ENCODE measurements at regions not wholly inside any gene's neighbourhood (a gene's known extent, or its start where the extent isn't known, plus 50 kb on each side); places are given as distances from the start of the nearest gene placed in this dataset.

- TF ChIP-seq, protein P1, sequence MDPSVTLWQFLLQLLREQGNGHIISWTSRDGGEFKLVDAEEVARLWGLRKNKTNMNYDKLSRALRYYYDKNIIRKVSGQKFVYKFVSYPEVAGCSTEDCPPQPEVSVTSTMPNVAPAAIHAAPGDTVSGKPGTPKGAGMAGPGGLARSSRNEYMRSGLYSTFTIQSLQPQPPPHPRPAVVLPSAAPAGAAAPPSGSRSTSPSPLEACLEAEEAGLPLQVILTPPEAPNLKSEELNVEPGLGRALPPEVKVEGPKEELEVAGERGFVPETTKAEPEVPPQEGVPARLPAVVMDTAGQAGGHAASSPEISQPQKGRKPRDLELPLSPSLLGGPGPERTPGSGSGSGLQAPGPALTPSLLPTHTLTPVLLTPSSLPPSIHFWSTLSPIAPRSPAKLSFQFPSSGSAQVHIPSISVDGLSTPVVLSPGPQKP (CRISPR knock-in tag; IDR thresholded peaks at IDR 0.05) = no peak
- no peak for TF ChIP-seq DIDO1 (tag; IDR thresholded peaks at IDR 0.05; ENCODE audit: low read depth)
- TF ChIP-seq OTX1 (CRISPR knock-in tag; IDR thresholded peaks at IDR 0.05) = no peak
- no peak for TF ChIP-seq CBFA2T2 (conservative IDR thresholded peaks at IDR 0.05)
- TF ChIP-seq ZSCAN32 (CRISPR knock-in tag; IDR thresholded peaks at IDR 0.05) = no peak
- TF ChIP-seq BCLAF1 (IDR thresholded peaks at IDR 0.05; ENCODE audit: borderline replicate concordance in 1 of 2, control insufficient read depth in 1 of 2, low read depth in 2 of 2, low read length in 1 of 2) = no peak
- TF ChIP-seq CHD1 (IDR thresholded peaks at IDR 0.05; ENCODE audit: low read length) = no peak
- TF ChIP-seq, protein P2, sequence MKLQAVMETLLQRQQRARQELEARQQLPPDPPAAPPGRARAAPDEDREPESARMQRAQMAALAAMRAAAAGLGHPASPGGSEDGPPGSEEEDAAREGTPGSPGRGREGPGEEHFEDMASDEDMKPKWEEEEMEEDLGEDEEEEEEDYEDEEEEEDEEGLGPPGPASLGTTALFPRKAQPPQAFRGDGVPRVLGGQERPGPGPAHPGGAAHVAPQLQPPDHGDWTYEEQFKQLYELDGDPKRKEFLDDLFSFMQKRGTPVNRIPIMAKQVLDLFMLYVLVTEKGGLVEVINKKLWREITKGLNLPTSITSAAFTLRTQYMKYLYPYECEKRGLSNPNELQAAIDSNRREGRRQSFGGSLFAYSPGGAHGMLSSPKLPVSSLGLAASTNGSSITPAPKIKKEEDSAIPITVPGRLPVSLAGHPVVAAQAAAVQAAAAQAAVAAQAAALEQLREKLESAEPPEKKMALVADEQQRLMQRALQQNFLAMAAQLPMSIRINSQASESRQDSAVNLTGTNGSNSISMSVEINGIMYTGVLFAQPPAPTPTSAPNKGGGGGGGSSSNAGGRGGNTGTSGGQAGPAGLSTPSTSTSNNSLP (IDR thresholded peaks at IDR 0.05; ENCODE audit: borderline replicate concordance, low read depth, low read length) = no peak
- TF ChIP-seq CHAMP1 (IDR thresholded peaks at IDR 0.05) = no peak
- TF ChIP-seq CXXC5 (CRISPR knock-in tag; IDR thresholded peaks at IDR 0.05) = no peak
- no peak for TF ChIP-seq MTF1 (CRISPR knock-in tag; IDR thresholded peaks at IDR 0.05; ENCODE audit: borderline replicate concordance)
- TF ChIP-seq ZFP36 (IDR thresholded peaks at IDR 0.05; ENCODE audit: low read depth, low read length, partially characterized antibody) = peak; percentile 68
- no peak for TF ChIP-seq CBX8 (IDR thresholded peaks at IDR 0.05; ENCODE audit: borderline replicate concordance, extremely low read depth, low read depth, low read length, poor library complexity, severe bottlenecking)
- TF ChIP-seq FOS (IDR thresholded peaks at IDR 0.05; ENCODE audit: extremely low read depth, insufficient read length) = no peak
Measured at GRCh38 chr4:4668355-4669210, 126.7 kb upstream of the STX18 start (continued).

All from K562 (cell line).